Stromal cell of bone marrow (primary cell): ENCODE measurements at regions not wholly inside any gene's neighbourhood (a gene's known extent, or its start where the extent isn't known, plus 50 kb on each side); places are given as distances from the start of the nearest gene placed in this dataset.
"Not testable (repeated sequence)": the region's sequence is repeated elsewhere in the genome, so short reads cannot be mapped to it uniquely, and the experiment has no call there.

ENCODE experiments used
- DNase-seq: peaks from one replicate; pipeline ENCODE4 v3.0.0-alpha.2; 2012; ENCODE audit warnings: low read depth

DNA sequence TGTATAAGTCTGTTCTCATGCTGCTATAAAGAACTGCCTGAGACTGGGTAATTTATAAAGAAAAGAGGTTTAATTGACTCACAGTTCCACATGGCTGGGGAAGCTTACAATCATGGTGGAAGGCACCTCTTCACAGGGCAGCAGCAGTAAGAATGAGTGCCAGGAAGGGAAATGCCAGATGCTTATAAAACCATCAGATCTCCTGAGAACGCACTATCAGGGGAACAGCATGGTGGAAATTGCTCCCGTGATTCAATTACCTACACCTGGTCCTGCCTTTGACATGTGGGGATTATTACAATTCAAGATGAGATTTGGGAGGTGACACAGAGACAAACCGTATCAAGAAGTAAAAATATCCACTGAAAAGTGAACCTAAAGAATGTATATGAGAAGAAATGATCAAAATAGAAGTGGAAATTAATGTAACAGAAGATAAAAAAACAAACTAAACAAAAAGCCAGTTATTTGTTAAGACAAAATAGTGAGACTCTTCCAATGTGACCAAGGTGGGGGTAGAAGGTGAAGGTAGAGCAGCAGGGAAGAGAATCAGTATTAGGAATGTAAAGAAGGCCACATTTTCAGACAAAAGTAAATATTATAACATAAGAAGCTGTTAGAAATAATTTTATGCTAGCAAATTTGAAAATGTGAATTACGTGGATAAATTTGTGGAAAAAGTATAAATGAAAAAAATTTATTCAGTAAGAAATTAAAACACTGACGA lies 372.9 kb downstream of the NKX6-1 start:
- no peak for DNase-seq

DNA sequence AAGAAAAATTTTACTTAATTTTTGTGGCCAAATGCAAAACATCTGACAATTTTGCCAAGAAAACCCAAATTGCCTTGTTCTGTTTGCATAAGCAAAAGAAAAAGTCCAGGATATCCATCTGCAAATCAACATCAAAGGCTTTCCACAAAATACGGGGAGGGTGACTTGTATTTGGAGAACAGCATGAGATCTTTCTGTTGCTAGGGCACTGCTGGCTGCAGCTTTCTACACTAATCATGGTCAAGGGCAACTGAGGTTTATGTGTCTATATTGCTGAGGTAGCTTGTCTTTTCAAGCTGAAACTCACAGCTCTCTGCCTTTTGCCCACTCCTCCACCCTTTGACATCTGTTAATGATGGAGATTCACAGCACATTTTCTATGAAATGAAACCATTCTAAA lies 389.1 kb downstream of the NKX6-1 start:
- no peak for DNase-seq

DNA sequence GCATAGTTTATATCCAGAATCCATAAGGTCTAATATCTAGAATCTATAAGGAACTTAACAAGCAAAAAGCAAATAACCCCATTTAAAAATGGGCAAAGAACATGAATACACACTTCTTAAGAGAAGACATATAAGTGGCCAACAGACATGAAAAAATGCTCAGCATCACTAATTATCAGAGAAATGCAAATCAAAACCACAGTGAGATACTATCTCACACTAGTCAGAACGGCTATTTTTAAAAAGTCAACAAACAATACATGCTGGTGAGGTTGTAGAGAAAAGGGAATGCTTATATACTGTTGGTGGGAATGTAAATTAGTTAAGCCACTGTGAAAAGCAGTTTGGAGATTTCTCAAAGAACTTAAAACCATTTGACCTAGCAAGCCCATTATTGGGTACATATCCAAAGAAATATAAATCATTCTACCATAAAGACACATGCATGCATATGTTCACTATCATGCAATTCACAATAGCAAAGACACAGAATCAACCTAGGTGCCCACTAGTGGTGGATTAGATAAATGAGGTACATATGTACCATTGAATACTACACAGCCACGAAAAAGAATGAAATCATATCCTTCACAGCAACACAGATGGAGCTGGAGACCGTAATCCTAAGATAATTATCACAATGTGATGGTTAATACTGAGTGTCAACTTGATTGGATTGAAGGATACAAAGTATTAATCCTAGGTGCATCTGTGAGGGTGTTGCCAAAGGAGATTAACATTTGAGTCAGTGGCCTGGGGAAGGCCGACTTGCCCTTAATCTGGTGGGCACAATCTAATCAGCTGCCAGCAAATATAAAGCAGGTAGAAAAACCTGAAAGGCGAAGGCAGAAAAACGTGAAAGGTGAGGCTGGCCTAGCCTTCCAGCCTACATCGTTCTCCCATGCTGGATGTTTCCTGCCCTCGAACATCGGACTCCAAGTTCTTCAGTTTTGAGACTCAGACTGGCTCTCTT lies 397.2 kb downstream of the NKX6-1 start:
- not testable (repeated sequence) for DNase-seq

DNA sequence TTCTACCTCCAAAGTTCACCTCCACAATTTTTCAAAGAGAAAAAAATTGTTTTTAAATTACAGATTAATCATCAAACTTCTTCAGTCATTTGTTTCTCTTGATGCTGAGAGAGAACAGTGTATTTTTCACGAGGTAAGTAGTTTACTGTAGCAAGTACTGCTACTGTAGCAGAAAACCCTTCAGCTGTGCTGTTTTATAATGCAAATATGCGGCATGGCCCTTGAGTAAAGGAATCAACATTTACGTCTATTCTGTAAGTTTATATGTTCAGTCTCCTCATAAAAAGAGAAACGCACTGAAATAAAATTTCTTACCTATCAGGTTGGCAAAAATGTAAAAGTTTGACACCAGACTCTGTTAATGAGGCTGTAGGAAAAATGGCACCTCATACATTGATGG lies 399.0 kb downstream of the NKX6-1 start:
- no peak for DNase-seq

DNA sequence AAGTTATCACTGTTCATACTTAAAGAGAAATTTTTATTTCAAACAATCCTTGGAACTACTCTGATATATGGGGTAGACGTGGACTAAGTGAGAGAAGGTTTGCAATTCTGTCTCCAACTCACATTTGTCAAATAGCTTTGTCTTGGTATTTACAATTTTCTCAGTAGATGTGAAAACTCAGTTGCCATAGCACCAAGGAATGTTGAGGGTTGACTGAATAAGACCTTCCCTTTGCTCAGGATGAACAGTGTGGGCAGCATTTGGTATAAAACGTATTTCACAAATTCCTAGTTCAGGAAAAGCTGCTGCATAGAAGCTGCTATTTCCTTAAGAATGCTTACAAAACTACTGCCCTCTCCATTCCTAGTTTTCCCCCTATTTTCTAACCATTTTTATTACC lies 399.5 kb downstream of the NKX6-1 start:
- DNase-seq = no peak

DNA sequence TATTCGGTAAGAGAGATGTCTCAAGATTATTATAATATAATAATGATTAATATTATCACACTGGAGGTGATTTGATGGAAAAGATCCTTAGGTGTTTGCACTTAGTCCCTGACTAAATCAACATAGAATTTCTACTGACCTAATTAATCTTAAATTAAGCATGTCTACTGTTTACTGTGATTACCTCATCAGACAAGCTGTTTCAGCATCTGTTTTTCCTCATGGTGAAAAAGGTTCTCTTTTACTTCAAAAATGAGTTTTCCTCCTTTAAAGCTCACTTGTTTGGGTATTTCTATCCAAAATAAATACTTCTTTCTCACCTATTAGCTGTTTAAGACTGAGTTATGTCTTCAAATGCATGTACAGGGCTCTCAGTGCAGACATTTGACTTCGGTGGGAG lies 407.8 kb downstream of the NKX6-1 start:
- no peak for DNase-seq

DNA sequence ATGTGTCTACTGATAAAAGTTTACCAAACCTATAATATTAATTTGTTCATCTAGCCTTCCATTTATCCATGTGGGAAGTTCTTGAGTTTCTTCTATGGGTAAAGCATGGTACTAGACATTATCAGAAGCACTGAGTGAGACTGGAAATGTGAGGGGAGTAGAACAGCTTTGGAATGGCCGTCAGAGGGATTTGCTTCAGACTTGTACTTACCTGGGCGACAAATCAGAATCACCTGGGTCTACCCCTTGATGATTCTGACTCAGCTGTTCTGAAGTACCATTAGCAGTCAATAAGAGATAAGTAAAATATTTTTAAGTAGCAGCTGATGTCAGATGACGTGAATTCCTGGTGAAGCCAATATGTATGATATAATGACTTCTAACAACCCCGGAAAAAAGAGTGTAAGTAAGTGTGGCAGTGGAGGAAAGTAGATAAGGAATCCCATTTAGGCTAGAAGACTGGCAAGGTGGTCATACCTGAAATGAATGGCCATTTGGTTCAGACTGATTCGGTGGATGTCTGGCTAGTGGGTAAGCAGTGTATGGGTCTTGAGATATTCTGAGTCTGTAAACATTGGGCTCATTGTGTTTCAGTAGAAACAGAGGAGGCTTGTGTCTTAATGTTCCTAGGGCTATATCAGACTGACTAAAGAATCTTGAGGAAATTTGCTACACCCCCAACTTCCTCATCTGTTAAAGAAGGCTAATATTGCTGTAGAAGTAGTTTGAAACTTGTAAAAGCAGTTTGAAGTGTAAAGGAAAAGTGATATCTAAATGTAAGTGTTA lies 409.2 kb downstream of the NKX6-1 start:
- no peak for DNase-seq

DNA sequence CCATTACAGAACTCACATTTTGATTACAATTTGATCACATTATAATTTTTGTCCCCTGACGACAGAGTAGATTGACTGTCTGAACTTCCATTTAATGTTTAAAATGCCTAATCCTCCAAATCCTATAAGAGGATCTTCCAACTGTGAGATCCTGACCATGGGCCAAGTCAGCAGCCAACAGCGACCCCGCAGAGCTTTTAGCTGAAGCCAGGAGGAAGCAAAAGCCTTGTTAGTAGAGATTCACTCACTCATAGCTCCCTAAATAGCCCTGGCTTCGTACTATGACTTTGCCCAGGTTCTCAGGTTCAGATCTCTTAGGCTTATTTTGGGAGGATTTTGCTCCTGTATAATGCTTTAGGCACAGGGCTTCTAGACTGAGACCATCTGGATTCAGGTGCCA lies 413.1 kb downstream of the NKX6-1 start:
- DNase-seq = no peak

DNA sequence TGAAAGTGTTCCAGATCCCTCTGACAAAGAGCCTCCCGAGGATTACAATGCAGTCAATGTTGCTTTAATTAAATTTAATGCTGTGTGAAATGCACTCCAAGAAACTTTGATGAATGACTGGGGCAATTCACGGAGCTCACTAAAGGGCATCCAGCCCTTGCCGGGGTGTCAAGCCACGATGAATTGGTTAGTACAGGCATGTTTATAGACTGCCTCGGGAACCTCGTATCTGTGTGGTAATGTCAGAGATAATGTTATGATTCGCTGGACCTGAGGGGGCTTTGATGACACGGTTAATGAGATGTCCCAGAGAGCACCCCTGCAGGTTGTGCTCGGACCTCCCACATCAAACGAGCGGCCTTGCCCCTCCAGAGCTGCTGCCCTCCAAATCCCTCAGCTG lies 428.8 kb downstream of the NKX6-1 start:
- DNase-seq = no peak

DNA sequence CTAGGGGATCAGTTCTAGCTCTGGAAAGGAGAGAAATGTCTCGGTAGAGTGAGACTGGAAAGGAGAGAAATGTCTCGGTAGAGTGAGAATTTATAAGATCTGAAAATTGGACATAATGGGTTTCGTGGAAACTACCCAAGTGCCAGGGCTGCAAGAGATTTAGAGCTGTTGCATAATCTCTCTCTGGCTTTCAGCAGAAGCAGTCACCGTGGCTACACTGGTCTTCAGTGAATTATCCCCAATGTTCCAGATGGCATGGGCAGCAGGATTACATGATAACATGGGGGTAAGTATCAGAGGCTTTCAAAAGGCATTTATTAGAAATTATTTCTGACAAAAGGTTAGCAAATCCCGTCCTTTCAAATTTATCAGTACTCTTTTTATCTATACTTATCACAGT lies 435.5 kb downstream of the NKX6-1 start:
- DNase-seq = no peak

DNA sequence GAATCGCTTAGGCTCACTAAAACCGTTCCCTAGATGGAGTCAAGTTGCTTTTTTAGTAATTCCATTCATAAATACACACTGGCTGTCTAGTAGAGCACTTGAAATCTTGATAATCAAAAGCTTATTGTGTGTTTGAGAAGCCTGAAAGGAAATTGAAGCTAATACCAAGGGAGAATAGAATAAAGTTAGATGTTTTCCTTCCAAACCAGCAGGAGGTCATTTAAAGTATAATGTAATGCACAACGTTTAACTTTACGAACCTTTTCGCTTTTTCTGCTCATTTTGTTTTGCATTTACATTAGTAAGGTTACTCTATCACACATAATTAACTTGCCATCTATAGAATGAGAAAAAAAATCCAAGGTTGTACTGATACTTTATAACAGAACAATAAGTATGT lies 440.9 kb downstream of the NKX6-1 start:
- DNase-seq = no peak

DNA sequence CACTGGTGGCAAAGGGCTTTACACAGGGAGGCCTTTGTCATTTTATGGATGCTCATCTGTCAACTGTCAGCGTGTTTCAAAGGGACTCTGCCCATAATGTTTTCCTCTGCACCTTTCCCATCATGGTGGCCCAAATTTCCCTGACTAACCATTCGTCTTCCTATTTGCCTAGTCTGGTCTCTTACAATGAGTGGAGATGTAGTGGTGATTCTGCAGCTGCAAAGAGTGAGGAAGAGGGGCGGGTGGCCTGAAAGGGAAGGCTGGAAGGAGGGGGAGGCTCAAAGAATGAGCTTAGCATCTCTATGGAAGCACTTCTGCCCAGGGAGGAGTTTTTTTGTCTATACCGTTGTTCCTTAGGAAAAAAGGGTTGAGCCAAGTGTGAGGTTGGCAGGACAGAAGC lies 447.5 kb downstream of the NKX6-1 start:
- no peak for DNase-seq

DNA sequence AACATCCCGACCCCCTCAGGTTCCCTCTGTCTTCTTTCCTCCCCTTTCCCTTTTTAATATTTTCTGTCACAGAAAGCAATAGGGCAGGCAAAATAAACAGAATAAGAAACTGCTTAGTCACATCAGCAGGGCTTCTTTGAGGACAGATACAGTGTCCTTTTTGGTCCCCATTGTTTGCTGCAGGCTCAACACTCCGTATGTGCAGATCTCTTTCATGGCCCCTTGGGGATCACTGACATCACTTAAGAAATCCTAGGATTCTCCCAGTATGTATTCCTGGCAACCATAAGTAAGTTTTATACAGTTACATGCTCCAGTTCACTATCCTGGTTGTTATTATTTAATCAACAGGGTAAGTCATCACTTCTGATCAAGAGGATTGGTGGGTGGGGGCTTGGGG lies 448.0 kb downstream of the NKX6-1 start:
- no peak for DNase-seq

DNA sequence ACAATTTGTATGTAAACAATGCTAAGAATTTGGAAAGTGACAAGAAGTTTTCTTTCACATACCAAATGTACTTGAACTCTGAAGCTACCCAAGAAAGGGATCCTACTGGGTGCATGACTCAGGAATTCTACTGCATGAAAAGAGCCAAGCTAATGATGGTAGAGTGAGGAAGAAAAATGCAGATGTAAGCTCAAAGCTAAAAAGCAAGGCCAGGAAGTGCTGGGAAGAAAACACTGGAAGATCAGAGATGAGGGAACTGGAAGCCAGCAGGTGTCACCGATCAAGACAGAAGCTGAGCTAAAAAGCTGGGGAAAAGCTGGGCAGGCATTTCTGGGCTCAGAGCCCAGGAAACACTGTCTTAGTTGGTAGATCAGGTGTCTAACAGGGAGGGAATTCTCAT lies 449.1 kb downstream of the NKX6-1 start:
- DNase-seq = no peak

DNA sequence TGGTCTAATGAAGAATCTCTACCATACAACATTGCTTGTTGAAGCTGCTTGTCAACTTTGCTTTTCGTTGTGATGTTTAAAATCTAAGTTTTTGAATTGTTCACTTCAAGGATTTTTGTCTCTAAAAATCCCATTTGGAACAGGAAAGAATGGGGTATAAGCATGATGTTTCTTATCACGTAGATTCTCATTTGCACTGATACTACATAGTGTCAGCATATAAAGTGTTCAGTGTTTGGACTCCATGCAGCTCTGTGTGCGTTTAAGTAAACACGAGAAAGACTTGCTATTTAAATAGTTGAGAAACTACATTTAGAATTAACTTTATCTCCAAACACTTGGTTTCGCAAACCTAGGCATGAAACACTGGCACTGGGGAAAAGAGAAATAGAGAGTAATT lies 452.5 kb downstream of the NKX6-1 start:
- no peak for DNase-seq

DNA sequence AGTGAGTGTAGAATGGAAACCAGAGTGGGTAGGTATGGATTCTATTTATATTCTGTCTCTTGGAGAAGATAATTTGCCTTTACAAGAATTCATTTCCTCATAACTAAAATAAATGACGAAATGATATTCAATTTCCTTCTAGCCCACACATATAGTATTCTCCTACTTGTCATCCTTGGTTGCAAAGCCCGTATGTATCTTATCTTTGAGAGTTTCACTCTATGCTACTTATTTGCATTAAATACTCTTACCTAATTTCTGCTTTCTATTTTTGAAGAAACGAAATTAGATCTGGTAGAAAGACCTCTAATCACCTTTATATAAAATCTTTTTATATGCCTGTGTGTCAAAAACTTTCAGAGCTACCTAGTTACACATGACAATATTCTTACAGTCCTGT lies 457.7 kb downstream of the NKX6-1 start:
- DNase-seq = no peak

DNA sequence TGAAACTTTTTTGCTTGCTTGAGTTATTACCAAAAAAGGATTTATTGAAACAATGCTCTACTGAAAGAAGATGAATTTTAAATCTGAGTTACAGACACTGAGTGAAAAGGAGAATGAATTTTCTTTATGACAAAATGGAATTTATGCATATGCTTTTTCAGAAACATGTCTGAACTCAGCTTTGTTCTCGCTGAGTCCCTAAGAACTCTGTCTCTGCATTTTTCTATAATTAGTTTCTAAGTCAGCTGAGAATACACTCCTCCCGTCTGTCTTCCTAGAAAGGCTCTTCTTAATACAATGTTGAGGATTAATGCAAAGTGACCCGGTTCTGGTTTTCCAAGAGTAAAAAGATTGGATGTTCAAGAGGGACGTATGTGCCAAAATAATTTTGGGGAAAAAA lies 463.5 kb downstream of the NKX6-1 start:
- no peak for DNase-seq

DNA sequence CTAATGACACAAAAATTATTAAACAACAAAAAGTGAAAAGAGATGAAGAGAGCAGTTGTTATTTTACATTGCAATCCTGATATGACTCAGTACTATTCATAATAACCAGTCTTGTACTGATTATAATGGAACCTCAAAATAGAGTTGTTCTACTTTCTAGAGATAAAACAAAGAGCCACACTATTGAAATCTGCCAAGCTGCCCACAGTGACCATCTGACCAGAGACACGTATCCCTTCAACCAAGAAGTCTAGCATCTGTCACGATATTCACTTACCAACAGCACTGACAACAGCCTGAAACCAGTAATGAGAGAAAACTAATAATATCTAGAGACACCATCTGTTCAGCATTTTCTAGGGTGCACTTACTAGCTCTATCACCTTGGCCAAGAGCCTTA lies 466.7 kb downstream of the NKX6-1 start:
- no peak for DNase-seq

DNA sequence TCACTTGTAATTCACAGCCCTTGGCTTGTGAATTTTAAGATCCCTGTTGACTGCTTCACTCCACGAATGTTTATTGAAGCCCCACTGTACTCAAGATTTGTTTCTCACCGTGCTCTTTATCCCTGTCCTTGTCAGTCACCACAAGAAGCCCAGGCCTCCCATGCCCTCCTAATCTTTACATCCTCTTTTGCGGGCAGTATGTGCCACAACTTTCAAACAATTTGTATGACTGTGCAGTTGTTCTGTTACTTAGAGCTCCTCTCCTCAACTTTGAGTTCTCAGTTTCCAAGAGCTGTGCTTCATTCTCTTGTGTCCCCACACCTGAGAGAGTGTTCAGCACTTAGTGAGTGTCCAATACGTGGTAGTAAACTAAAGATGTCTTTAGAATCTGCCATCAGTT lies 467.7 kb downstream of the NKX6-1 start:
- DNase-seq = no peak

DNA sequence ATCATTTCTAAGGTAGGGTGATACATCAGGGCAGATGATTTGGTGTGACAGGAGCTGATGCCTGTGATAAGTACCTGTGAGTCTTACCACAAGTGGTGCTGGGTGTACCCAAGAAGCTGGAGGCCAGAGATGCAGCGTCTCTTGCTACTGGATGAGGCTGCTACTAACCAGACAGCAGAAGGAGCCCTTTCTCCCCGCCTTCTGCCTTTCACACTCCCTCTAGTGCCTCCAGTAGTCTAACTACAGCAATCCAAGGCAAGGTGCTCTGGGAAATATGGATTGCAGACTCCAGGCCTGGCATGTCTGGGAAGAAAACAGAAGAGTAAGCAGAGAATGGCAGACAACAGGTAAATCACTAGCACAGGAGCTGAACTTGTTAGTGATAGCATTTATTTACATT lies 470.8 kb downstream of the NKX6-1 start:
- DNase-seq = no peak

DNA sequence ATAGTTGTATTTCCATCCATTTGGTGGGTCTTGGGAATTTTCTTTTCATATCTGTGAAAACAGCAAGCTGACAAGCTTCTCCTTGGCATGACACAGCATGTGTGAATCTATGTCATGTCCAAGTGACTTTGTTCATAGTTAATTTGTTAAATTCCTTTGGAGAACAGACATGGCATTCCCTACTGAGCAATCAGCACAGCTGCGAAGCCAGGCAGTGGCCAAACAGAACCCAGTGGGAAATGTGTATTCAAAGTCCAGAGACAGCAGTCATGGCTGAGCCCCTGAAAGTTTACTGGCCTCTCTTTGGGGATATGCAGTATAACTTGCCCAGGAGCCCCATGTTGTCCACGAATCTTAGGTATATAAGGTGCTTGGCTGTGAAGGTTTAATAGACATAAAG lies 474.7 kb downstream of the NKX6-1 start:
- no peak for DNase-seq

DNA sequence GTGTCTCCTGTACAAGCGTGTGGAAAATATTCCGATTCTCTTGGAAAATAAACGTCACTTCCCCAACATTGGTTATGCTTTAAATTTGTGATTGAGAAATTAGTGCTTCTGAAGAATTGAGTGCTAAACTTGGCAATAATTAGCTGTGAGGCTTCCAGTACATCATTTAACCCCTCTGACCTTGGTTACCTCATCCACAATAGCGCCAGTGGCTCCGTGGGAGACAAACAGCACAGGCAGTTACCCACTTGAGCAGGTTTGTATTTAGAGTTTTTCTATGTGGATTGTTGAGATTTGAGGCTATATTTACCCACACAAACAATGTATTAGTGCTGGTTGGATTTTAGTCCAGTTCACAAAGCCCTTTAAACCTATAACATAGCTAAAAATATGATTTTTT lies 476.5 kb downstream of the NKX6-1 start:
- DNase-seq = no peak

DNA sequence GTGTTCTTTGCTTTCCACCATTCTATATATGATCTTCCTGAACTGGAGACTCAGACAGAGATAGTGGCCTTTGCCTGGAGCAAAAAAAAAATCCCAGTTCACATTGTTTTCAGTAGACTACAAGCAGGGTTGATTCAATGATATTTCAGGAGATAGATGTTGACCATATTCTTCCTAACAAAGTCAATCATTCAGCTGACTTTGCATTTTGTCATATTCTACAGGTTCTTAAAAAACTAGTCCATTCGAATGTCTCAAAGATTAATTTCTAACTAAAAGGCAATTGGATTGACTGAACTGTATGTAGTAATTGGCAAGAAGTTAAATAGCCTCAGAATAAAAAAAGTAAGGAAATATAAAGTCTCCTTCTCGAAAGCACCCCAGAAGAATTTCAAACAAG lies 479.5 kb downstream of the NKX6-1 start:
- DNase-seq = no peak
